ENCODE measurements at regions not wholly inside any gene's neighbourhood (a gene's known extent, or its start where the extent isn't known, plus 50 kb on each side); places are given as distances from the start of the nearest gene placed in this dataset.

DNA sequence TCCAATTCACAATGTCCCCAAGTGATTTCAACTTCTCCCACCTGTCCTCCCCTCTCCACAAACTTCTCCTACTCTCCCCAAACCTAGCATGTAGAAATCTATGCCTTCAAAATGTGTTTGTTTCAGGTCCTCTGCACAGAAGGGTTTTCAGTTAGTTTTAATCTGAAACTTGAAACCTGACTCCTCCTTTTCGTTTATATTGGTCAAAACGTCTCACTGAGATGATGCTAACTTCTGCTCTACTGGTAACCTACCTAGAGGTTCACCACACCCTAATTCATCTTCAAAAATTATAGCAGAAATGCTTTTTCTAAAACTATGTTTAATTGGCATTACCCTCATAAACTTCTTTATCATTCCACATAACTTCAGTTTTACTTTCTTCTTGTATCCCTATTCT lies 401.8 kb upstream of the ADAMTS16 start:
- no peaks in the 10 kb centered on the region for H3K79me2 ChIP-seq (ENCODE audit: low read length)
- no peaks in the 10 kb centered on the region for H3F3A ChIP-seq (ENCODE audit: insufficient read depth, low read length)
- H3K36me3 ChIP-seq (replicated peaks; ENCODE audit: insufficient read depth, low read length) = no peaks in the 10 kb centered on the region
- H3K27me3 ChIP-seq (replicated peaks; ENCODE audit: insufficient read depth, low read length) = no peaks in the 10 kb centered on the region
- H3K4me1 ChIP-seq (ENCODE audit: low read length) = no peaks in the 10 kb centered on the region
- H3K9me2 ChIP-seq (replicated peaks; ENCODE audit: insufficient read depth, low read length) = no peaks in the 10 kb centered on the region
- no peak overlapping the region for H3K4me3 ChIP-seq (ENCODE audit: low read length)
- no peaks in the 10 kb centered on the region for H3K9me3 ChIP-seq (replicated peaks; ENCODE audit: insufficient read depth, low read length)
- H2AFZ ChIP-seq (ENCODE audit: low read length) = no peak overlapping the region
- TF ChIP-seq EZH2phosphoT487 (IDR thresholded peaks at IDR 0.05; ENCODE audit: low read length) (no peak), EZH2 (optimal IDR thresholded peaks at IDR 0.05; ENCODE audit: low read depth, low read length) (no peak)
- TF ChIP-seq, protein P1, sequence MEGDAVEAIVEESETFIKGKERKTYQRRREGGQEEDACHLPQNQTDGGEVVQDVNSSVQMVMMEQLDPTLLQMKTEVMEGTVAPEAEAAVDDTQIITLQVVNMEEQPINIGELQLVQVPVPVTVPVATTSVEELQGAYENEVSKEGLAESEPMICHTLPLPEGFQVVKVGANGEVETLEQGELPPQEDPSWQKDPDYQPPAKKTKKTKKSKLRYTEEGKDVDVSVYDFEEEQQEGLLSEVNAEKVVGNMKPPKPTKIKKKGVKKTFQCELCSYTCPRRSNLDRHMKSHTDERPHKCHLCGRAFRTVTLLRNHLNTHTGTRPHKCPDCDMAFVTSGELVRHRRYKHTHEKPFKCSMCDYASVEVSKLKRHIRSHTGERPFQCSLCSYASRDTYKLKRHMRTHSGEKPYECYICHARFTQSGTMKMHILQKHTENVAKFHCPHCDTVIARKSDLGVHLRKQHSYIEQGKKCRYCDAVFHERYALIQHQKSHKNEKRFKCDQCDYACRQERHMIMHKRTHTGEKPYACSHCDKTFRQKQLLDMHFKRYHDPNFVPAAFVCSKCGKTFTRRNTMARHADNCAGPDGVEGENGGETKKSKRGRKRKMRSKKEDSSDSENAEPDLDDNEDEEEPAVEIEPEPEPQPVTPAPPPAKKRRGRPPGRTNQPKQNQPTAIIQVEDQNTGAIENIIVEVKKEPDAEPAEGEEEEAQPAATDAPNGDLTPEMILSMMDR (IDR thresholded peaks at IDR 0.05; ENCODE audit: low read length) = no peak
- no peak overlapping the region for H3K9ac ChIP-seq (ENCODE audit: low read length)
- H3K27ac ChIP-seq (ENCODE audit: low read length) = no peak overlapping the region
- H4K20me1 ChIP-seq (ENCODE audit: insufficient read depth, low read length) = no peaks in the 10 kb centered on the region
- DNase-seq = no peak
- no peak overlapping the region for H3K4me2 ChIP-seq (ENCODE audit: low read depth, low read length)

DNA sequence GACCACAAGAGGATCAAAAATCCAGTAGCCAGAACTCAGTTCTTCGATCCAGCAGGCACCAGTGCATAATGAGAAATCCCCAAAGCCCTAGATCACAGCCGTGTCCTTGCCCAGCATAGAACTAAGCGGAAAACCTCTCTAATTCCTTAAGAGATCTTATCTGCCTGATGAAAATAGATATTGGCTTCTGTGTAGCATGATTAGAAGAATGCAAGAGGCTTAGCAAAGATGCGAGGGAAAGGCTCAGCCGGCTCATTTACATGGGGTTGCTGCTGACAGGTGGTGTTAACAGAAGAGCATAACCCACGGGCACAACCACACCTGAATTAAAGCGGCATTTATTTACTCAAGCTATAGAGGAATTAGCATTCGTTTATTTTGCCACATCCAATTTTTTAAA lies 400.0 kb upstream of the ADAMTS16 start:
- Histone ChIP-seq H3K27ac (ENCODE audit: low read length) (no peak overlapping the region), H3K27me3 (replicated peaks; ENCODE audit: insufficient read depth, low read length) (no peaks in the 10 kb centered on the region), H3K4me3 (ENCODE audit: low read length) (no peak overlapping the region), H4K20me1 (ENCODE audit: insufficient read depth, low read length) (no peaks in the 10 kb centered on the region), H3K9me2 (replicated peaks; ENCODE audit: insufficient read depth, low read length) (no peaks in the 10 kb centered on the region), H2AFZ (ENCODE audit: low read length) (no peak overlapping the region), H3K4me2 (ENCODE audit: low read depth, low read length) (no peak overlapping the region), H3F3A (ENCODE audit: insufficient read depth, low read length) (no peaks in the 10 kb centered on the region), H3K79me2 (ENCODE audit: low read length) (no peaks in the 10 kb centered on the region), H3K9me3 (replicated peaks; ENCODE audit: insufficient read depth, low read length) (no peaks in the 10 kb centered on the region), H3K4me1 (ENCODE audit: low read length) (no peaks in the 10 kb centered on the region), H3K9ac (ENCODE audit: low read length) (no peak overlapping the region), H3K36me3 (replicated peaks; ENCODE audit: insufficient read depth, low read length) (no peaks in the 10 kb centered on the region)
- TF ChIP-seq EZH2 (optimal IDR thresholded peaks at IDR 0.05; ENCODE audit: low read depth, low read length) = no peak
- no peak for DNase-seq

DNA sequence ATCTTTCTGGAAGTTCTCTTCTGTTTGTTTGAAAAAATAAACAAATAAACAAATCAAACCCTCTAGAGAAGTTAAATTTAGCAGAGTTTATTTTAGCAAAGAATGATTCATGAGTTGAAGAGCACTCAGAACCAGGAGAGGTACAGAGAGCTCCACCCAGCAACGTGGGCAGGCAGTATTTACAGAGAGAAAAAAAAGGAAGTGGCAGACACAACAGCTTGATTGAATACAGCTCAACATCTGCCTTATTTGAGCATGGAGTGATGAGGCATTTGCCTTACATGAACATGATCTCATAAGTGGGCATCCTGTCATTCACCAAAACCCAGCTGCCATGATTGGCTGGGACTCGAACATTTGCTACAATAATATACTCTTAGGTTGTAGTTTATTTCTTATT lies 381.6 kb upstream of the ADAMTS16 start:
- no peak for DNase-seq
- Histone ChIP-seq H3K9me3 (replicated peaks; ENCODE audit: insufficient read depth, low read length) (no peaks in the 10 kb centered on the region), H3F3A (ENCODE audit: insufficient read depth, low read length) (no peaks in the 10 kb centered on the region), H3K27me3 (replicated peaks; ENCODE audit: insufficient read depth, low read length) (no peaks in the 10 kb centered on the region), H3K79me2 (ENCODE audit: low read length) (no peaks in the 10 kb centered on the region), H3K4me3 (ENCODE audit: low read length) (no peak overlapping the region), H3K9ac (ENCODE audit: low read length) (no peak overlapping the region), H3K36me3 (replicated peaks; ENCODE audit: insufficient read depth, low read length) (no peaks in the 10 kb centered on the region), H3K4me1 (ENCODE audit: low read length) (no peaks in the 10 kb centered on the region), H3K9me2 (replicated peaks; ENCODE audit: insufficient read depth, low read length) (no peaks in the 10 kb centered on the region), H3K4me2 (ENCODE audit: low read depth, low read length) (no peak overlapping the region), H4K20me1 (ENCODE audit: insufficient read depth, low read length) (no peaks in the 10 kb centered on the region), H2AFZ (ENCODE audit: low read length) (no peak overlapping the region), H3K27ac (ENCODE audit: low read length) (no peak overlapping the region)
- TF ChIP-seq EZH2phosphoT487 (IDR thresholded peaks at IDR 0.05; ENCODE audit: low read length) (no peak), EZH2 (optimal IDR thresholded peaks at IDR 0.05; ENCODE audit: low read depth, low read length) (no peak)
- TF ChIP-seq, protein P1 (IDR thresholded peaks at IDR 0.05; ENCODE audit: low read length) = no peak

DNA sequence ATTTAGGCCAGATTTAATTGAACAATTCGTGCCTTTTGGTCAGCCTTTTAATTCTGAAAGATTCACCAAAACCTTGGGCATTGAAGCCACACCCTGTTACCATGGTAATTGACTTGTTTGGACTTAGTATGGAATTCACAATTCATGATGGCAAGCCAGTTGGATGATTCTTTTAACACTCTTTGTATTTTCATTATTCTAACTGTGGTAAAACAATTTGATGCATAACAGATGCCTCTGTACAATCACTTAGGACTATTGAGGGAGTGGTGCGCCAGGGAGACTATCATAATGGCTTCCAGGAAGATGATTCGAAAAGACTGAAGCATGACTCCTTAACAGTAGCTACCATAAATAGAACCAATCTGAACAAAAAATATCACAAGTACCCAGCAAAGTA lies 381.1 kb upstream of the ADAMTS16 start:
- no peak overlapping the region for H3K4me3 ChIP-seq (ENCODE audit: low read length)
- no peaks in the 10 kb centered on the region for H4K20me1 ChIP-seq (ENCODE audit: insufficient read depth, low read length)
- no peak for DNase-seq
- H3K27ac ChIP-seq (ENCODE audit: low read length) = no peak overlapping the region
- no peak for TF ChIP-seq EZH2phosphoT487 (IDR thresholded peaks at IDR 0.05; ENCODE audit: low read length)
- no peak for TF ChIP-seq EZH2 (optimal IDR thresholded peaks at IDR 0.05; ENCODE audit: low read depth, low read length)
- TF ChIP-seq, protein P1 (IDR thresholded peaks at IDR 0.05; ENCODE audit: low read length) = no peak
- H3K4me1 ChIP-seq (ENCODE audit: low read length) = no peaks in the 10 kb centered on the region
- H2AFZ ChIP-seq (ENCODE audit: low read length) = no peak overlapping the region
- no peaks in the 10 kb centered on the region for H3K36me3 ChIP-seq (replicated peaks; ENCODE audit: insufficient read depth, low read length)
- no peaks in the 10 kb centered on the region for H3K9me3 ChIP-seq (replicated peaks; ENCODE audit: insufficient read depth, low read length)
- no peaks in the 10 kb centered on the region for H3F3A ChIP-seq (ENCODE audit: insufficient read depth, low read length)
- H3K27me3 ChIP-seq (replicated peaks; ENCODE audit: insufficient read depth, low read length) = no peaks in the 10 kb centered on the region
- no peaks in the 10 kb centered on the region for H3K9me2 ChIP-seq (replicated peaks; ENCODE audit: insufficient read depth, low read length)
- no peak overlapping the region for H3K9ac ChIP-seq (ENCODE audit: low read length)
- H3K4me2 ChIP-seq (ENCODE audit: low read depth, low read length) = no peak overlapping the region
- no peaks in the 10 kb centered on the region for H3K79me2 ChIP-seq (ENCODE audit: low read length)

Data from MM.1S (cell line).